AG08395 (cell line): ENCODE measurements at regions not wholly inside any gene's neighbourhood (a gene's known extent, or its start where the extent isn't known, plus 50 kb on each side); places are given as distances from the start of the nearest gene placed in this dataset.
"Not testable (repeated sequence)": the region's sequence is repeated elsewhere in the genome, so short reads cannot be mapped to it uniquely, and the experiment has no call there.

Experiments used
- DNase-seq: peaks from one replicate; pipeline ENCODE4 v3.0.0; 2012; ENCODE audit warnings: mixed read lengths, low spot score

- DNase-seq = no peak
These were observed 90.4 kb upstream of the RBMS1 start for GRCh38 chr2:160583813-160584537.

- DNase-seq = peak; percentile 78
These were observed 91.4 kb upstream of the RBMS1 start for GRCh38 chr2:160584972-160585494.

- no peak for DNase-seq
These were observed 97.1 kb upstream of the RBMS1 start for GRCh38 chr2:160590664-160591063.

- no peak for DNase-seq
These were observed 98.8 kb upstream of the RBMS1 start for GRCh38 chr2:160592401-160592800.

- no peak for DNase-seq
These were observed 99.4 kb upstream of the RBMS1 start for GRCh38 chr2:160592993-160593392.

- no peak for DNase-seq
These were observed 102.8 kb upstream of the RBMS1 start for GRCh38 chr2:160596441-160596840.

GRCh38 chr2:160600437-160600836, 106.8 kb upstream of the RBMS1 start:
- DNase-seq = not testable (repeated sequence)

GRCh38 chr2:160602073-160602472, 108.5 kb upstream of the RBMS1 start:
- no peak for DNase-seq

GRCh38 chr2:160603771-160604510, 110.3 kb upstream of the RBMS1 start:
- DNase-seq = no peak

- no peak for DNase-seq
These were observed 112.7 kb upstream of the RBMS1 start for GRCh38 chr2:160606341-160606740.

- DNase-seq = no peak
These were observed 115.0 kb upstream of the RBMS1 start for GRCh38 chr2:160608599-160608998.

- DNase-seq = no peak
These were observed 115.7 kb upstream of the RBMS1 start for GRCh38 chr2:160609346-160609745.

- DNase-seq = no peak
These were observed 116.4 kb upstream of the RBMS1 start for GRCh38 chr2:160610041-160610440.

GRCh38 chr2:160612266-160612856, 118.8 kb upstream of the RBMS1 start:
- peak; percentile 37 for DNase-seq

- DNase-seq = peak; percentile 12
These were observed 120.0 kb upstream of the RBMS1 start for GRCh38 chr2:160613466-160614153.

GRCh38 chr2:160614391-160614790, 120.8 kb upstream of the RBMS1 start:
- DNase-seq = no peak

- no peak for DNase-seq
These were observed 122.1 kb upstream of the RBMS1 start for GRCh38 chr2:160615706-160616105.

- DNase-seq = no peak
These were observed 122.5 kb upstream of the RBMS1 start for GRCh38 chr2:160616149-160616548.

GRCh38 chr2:160621748-160622147, 128.1 kb upstream of the RBMS1 start:
- no peak for DNase-seq

GRCh38 chr2:160628020-160628637, 134.5 kb upstream of the RBMS1 start:
- DNase-seq = not testable (repeated sequence)

- no peak for DNase-seq
These were observed 135.2 kb upstream of the RBMS1 start for GRCh38 chr2:160628811-160629210.
